Keratinocyte (primary cell): ENCODE measurements at regions not wholly inside any gene's neighbourhood (a gene's known extent, or its start where the extent isn't known, plus 50 kb on each side); places are given as distances from the start of the nearest gene placed in this dataset.

Source experiments
- EZH2 ChIP-seq: IDR thresholded peaks from one replicate; pipeline ENCODE4 v1.6.1; 2012; ENCODE audit warnings: inconsistent platforms, mild to moderate bottlenecking, low read length, moderate library complexity
- TF ChIP-seq, protein P1 (sequence below), 3 experiments: IDR thresholded peaks in 1 of 3; conservative IDR thresholded peaks in 1 of 3; optimal IDR thresholded peaks in 1 of 3; 2 replicates in 2 of 3; 3 replicates in 1 of 3; pipeline versions ENCODE3 to v1.5.1; 2011; ENCODE audit warnings: low read length in 3 of 3, mild to moderate bottlenecking in 3 of 3, moderate library complexity in 2 of 3, control low read depth in 1 of 3, inconsistent platforms in 1 of 3; ENCODE audit not compliant: insufficient read depth in 2 of 3; ENCODE audit errors: extremely low read depth in 1 of 3

DNA sequence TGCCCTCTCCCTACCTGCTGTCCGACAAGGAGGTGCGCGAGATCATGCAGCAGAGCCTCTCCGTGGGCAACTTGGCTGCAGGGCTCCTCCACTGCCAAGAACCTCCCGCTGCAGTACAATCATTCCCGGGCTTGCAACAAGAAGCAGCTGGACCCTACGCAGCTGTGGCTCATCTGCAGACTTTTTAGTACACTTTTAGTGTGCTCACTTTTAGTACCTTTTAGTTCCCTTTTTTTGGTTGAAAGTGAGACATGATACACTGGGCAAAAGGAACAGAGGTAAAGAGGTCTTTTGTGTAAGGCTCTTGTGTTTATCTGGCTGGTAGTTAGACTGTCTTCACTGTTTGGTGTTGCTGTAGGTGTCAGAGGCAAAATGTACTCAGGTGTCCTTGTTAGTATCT lies 58.1 kb upstream of the SPTLC1 start:
- TF ChIP-seq, protein P1, sequence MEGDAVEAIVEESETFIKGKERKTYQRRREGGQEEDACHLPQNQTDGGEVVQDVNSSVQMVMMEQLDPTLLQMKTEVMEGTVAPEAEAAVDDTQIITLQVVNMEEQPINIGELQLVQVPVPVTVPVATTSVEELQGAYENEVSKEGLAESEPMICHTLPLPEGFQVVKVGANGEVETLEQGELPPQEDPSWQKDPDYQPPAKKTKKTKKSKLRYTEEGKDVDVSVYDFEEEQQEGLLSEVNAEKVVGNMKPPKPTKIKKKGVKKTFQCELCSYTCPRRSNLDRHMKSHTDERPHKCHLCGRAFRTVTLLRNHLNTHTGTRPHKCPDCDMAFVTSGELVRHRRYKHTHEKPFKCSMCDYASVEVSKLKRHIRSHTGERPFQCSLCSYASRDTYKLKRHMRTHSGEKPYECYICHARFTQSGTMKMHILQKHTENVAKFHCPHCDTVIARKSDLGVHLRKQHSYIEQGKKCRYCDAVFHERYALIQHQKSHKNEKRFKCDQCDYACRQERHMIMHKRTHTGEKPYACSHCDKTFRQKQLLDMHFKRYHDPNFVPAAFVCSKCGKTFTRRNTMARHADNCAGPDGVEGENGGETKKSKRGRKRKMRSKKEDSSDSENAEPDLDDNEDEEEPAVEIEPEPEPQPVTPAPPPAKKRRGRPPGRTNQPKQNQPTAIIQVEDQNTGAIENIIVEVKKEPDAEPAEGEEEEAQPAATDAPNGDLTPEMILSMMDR (optimal IDR thresholded peaks at IDR 0.05 in 1 of 3, IDR thresholded peaks at IDR 0.05 in 1 of 3, conservative IDR thresholded peaks at IDR 0.05 in 1 of 3; ENCODE audit: extremely low read depth in 1 of 3, insufficient read depth in 2 of 3, low read length in 3 of 3) = no peak
- no peak for TF ChIP-seq EZH2
